Stimulated activated CD8-positive, alpha-beta memory T cell treated with anti-CD3 and anti-CD28 coated beads, Interleukin-2, amount 100 ng/mL, for 1 hour (primary cell): ENCODE measurements at regions not wholly inside any gene's neighbourhood (a gene's known extent, or its start where the extent isn't known, plus 50 kb on each side); places are given as distances from the start of the nearest gene placed in this dataset.
"Not testable (repeated sequence)": the region's sequence is repeated elsewhere in the genome, so short reads cannot be mapped to it uniquely, and the experiment has no call there.

Experiments
- DNase-seq, 2 donors: peaks; one replicate each; pipeline ENCODE4 v3.0.0-alpha.2; 2020; ENCODE audit warnings: low read depth in 2 of 2

- no peak for DNase-seq
Observed at GRCh38 chr16:86229866-86230656, 280.3 kb upstream of the FOXF1 start.

GRCh38 chr16:86231321-86231995, 278.9 kb upstream of the FOXF1 start:
- no peak for DNase-seq

- DNase-seq: no peak
Observed at GRCh38 chr16:86231996-86232350, 278.4 kb upstream of the FOXF1 start.

GRCh38 chr16:86232496-86232895, 277.8 kb upstream of the FOXF1 start:
- no peak for DNase-seq

GRCh38 chr16:86233506-86233905, 276.8 kb upstream of the FOXF1 start:
- not testable (repeated sequence) for DNase-seq

- DNase-seq: no peak
Observed at GRCh38 chr16:86239381-86239780, 270.9 kb upstream of the FOXF1 start.

GRCh38 chr16:86240716-86241363, 269.5 kb upstream of the FOXF1 start:
- DNase-seq: no peak

- DNase-seq: no peak
Observed at GRCh38 chr16:86241681-86242080, 268.6 kb upstream of the FOXF1 start.

- DNase-seq: no peak
Observed at GRCh38 chr16:86242244-86243122, 267.8 kb upstream of the FOXF1 start.

GRCh38 chr16:86243123-86243473, 267.2 kb upstream of the FOXF1 start:
- DNase-seq: no peak

- DNase-seq: no peak
Observed at GRCh38 chr16:86243571-86244154, 266.7 kb upstream of the FOXF1 start.

GRCh38 chr16:86244158-86244557, 266.2 kb upstream of the FOXF1 start:
- no peak for DNase-seq

GRCh38 chr16:86244936-86245335, 265.4 kb upstream of the FOXF1 start:
- no peak for DNase-seq

GRCh38 chr16:86245351-86245750, 265.0 kb upstream of the FOXF1 start:
- no peak for DNase-seq

- no peak for DNase-seq
Observed at GRCh38 chr16:86245895-86246294, 264.4 kb upstream of the FOXF1 start.

- no peak for DNase-seq
Observed at GRCh38 chr16:86248310-86248905, 261.9 kb upstream of the FOXF1 start.

GRCh38 chr16:86249631-86250030, 260.7 kb upstream of the FOXF1 start:
- DNase-seq: no peak

GRCh38 chr16:86251682-86252081, 258.6 kb upstream of the FOXF1 start:
- DNase-seq: no peak

- DNase-seq: no peak
Observed at GRCh38 chr16:86252596-86252995, 257.7 kb upstream of the FOXF1 start.

- no peak for DNase-seq
Observed at GRCh38 chr16:86255966-86256365, 254.4 kb upstream of the FOXF1 start.

GRCh38 chr16:86256995-86257394, 253.3 kb upstream of the FOXF1 start:
- no peak for DNase-seq
